BJ (cell line): ENCODE measurements at regions not wholly inside any gene's neighbourhood (a gene's known extent, or its start where the extent isn't known, plus 50 kb on each side); places are given as distances from the start of the nearest gene placed in this dataset.

Experiments
- CTCF ChIA-PET: fragments of 350-600 bp; formaldehyde crosslinking; extraction: SDS; loops from one replicate; lab custom pipeline; 2021; ENCODE audit warnings: antibody characterized with exemption, inconsistent platforms; lab: Yijun Ruan, JAX
- POLR2A ChIA-PET: fragments of 300-600 bp; sonication (Branson Sonifier 250); formaldehyde crosslinking; extraction: SDS; loops from one replicate; lab custom pipeline; 2021; ENCODE audit warnings: antibody characterized with exemption; lab: Charles Lee
- DNase-seq: peaks from one replicate; pipeline ENCODE4 v3.0.0-alpha.2; 2011; ENCODE audit warnings: low read depth
- H3K27me3 ChIP-seq: 2 replicates; pipeline ENCODE4 v1.6.0; 2011; ENCODE audit warnings: low read length; ENCODE audit not compliant: control insufficient read depth, insufficient read depth
- H3K36me3 ChIP-seq: 2 replicates; pipeline ENCODE4 v1.5.1; 2011; ENCODE audit warnings: low read length; ENCODE audit not compliant: control insufficient read depth, insufficient read depth
- H3K4me3 ChIP-seq: 2 replicates; pipeline ENCODE4 v1.5.1; 2011; ENCODE audit warnings: low read depth, mild to moderate bottlenecking, control low read depth, low read length
- TF ChIP-seq, protein P1 (sequence below): IDR thresholded peaks from 2 replicates; pipeline ENCODE4 v1.5.1; 2011; ENCODE audit warnings: low read depth, mild to moderate bottlenecking, control low read depth, inconsistent platforms, low read length, moderate library complexity; ENCODE audit not compliant: insufficient read depth

DNA sequence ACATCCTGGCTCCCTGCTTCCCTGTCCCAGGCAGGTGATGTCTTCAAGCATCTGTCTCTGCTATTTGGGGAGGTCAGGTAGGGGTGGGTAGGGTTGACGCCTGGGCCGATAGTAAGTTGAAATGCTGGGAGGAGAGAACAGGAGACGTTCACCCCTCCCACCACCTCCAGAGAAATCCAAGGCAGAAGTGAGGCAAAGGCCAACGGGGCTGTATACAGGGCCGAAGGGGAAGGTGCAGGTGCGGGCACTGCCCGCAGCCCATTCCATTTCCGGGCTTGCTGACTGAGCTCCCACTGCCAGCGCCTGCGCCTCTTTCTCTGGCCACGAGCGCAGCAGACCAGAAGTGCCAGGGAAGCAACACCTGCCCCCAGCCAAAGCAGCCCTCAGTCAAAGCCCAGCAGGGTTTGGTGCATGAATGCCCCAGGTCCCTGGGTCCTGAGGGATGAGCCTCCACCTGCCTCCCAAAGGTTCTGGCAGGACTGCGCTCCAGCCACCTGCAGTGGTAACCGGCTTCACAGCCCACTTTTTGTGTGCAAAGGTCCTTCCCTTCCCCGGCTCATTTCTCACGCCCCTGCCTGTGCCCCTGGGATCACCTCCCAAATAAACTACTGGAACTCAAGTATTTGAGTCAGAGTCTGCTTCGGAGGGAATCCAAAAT lies 127.6 kb upstream of the TNRC6C start:
- TF ChIP-seq, protein P1, sequence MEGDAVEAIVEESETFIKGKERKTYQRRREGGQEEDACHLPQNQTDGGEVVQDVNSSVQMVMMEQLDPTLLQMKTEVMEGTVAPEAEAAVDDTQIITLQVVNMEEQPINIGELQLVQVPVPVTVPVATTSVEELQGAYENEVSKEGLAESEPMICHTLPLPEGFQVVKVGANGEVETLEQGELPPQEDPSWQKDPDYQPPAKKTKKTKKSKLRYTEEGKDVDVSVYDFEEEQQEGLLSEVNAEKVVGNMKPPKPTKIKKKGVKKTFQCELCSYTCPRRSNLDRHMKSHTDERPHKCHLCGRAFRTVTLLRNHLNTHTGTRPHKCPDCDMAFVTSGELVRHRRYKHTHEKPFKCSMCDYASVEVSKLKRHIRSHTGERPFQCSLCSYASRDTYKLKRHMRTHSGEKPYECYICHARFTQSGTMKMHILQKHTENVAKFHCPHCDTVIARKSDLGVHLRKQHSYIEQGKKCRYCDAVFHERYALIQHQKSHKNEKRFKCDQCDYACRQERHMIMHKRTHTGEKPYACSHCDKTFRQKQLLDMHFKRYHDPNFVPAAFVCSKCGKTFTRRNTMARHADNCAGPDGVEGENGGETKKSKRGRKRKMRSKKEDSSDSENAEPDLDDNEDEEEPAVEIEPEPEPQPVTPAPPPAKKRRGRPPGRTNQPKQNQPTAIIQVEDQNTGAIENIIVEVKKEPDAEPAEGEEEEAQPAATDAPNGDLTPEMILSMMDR: no peak
- POLR2A ChIA-PET: no interaction called here
- CTCF ChIA-PET: interaction anchor here (1.3 kb wide), 1 partner anchor 183 kb away, joined by 3 read pairs; no protein-coding TSS in a partner anchor
- Histone ChIP-seq H3K27me3 (no peaks in the 10 kb centered on the region), H3K36me3 (no peaks in the 10 kb centered on the region), H3K4me3 (no peak overlapping the region)
- no peak for DNase-seq

DNA sequence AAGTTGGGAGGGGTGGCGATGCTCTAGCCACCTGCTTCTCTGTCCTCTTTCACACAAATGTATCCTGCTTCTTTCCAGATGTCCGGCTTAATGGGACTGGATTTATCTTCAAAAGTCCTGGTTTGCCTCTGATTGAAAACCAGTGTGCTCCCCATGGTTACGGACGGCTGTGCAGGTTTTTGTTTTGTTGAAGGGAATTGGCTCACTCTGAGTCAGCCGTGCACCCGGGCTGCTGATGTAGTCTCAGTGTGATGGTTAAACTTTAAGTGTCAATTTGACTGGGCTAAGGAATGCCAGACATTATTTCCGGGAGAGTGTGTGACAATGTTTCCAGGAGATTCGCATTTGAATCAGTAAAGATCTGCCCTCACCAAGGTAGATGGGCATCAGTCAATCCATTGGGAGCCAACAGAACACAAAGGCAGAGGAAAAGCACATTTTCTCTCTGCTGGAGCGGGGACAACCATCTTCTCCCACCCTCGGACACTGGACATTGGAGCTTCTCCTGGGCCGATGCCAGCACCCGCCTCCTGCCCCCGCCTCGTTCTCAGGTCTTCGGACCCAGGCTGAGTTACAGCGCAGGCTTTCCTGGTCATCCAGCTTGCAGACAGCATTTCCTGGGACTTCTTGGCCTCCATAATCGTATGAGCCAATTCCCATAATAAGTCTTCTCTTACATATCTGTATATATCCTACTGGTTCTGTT lies 126.9 kb upstream of the TNRC6C start:
- DNase-seq: no peak
- ChIA-PET CTCF (interaction anchor here (1.2 kb wide), 1 partner anchor 182 kb away, joined by 5 read pairs; no protein-coding TSS in a partner anchor), POLR2A (no interaction called here)

DNA sequence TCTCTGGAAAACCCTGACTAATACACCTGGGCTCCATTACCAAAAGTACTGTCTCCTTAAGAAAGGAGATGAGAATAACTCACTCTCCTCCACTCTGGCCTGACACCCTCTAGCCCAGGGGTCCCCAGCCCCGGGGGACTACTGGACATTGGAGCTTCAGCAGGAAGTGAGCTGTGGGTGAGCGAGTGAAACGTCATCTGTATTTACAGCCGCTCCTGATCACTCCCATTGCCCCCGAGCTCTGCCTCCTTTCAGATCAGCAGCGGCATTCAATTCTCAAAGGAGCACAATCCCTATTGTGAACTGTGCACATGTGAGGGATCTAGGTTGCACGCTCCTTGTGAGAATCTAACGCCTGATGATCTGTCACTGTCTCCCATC lies 126.3 kb upstream of the TNRC6C start:
- POLR2A ChIA-PET: no interaction called here
- CTCF ChIA-PET: interaction anchor here (1.2 kb wide), 1 partner anchor 182 kb away, joined by 5 read pairs; no protein-coding TSS in a partner anchor
- no peaks in the 10 kb centered on the region for H3K36me3 ChIP-seq
- TF ChIP-seq, protein P1: no peak
- no peaks in the 10 kb centered on the region for H3K27me3 ChIP-seq
- DNase-seq: no peak
- no peak overlapping the region for H3K4me3 ChIP-seq

More for the DNA sequence above, 126.9 kb upstream of the TNRC6C start:
- TF ChIP-seq, protein P1: no peak
- Histone ChIP-seq H3K4me3 (no peak overlapping the region), H3K27me3 (no peaks in the 10 kb centered on the region), H3K36me3 (no peaks in the 10 kb centered on the region)

DNA sequence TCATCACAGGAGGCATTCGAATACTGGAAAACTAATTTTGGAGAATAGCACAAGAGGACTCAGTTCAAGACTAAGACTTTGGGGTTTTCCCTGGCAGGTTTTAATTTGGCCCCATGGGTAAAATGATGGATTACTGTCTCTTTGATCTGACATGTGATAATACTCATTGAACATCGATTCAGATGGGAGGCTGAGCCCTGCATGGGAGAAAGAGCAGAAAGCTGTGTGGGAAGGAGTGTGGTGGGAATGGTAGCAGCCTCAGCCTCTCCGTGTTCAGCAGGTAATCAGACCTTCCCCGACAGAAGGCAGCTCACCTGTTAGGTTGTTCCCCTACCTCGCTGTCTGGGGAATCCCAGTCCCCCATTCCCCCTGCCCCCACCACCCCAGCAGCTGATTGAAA lies 124.7 kb upstream of the TNRC6C start:
- TF ChIP-seq, protein P1: no peak
- no peak for DNase-seq
- Histone ChIP-seq H3K27me3 (peaks cover 1% of the 10 kb centered on the region; the same call in 1 of the 2 replicates), H3K4me3 (no peak overlapping the region), H3K36me3 (no peaks in the 10 kb centered on the region)
- CTCF ChIA-PET: interaction anchor here (0.5 to 1.5 kb wide), 3 partner anchors 16 to 383 kb away, joined by 3 to 5 read pairs (median 3); no protein-coding TSS in a partner anchor
- POLR2A ChIA-PET: no interaction called here
